Left ventricle myocardium inferior (tissue), 1 donor: ENCODE measurements at regions not wholly inside any gene's neighbourhood (a gene's known extent, or its start where the extent isn't known, plus 50 kb on each side); places are given as distances from the start of the nearest gene placed in this dataset.

Experiments used
- DNase-seq: peaks from one replicate; pipeline ENCODE4 v3.0.0-alpha.2; 2020
- H3K27ac ChIP-seq: fragments of 200-600 bp; replicated peaks from 2 replicates; pipeline ENCODE4 v1.8.0; 2021
- H3K27me3 ChIP-seq: fragments of 200-600 bp; 2 replicates; pipeline ENCODE4 v1.8.0; 2021; ENCODE audit warnings: low read depth
- H3K36me3 ChIP-seq: fragments of 200-600 bp; 2 replicates; pipeline ENCODE4 v1.8.0; 2021
- H3K4me1 ChIP-seq: fragments of 200-600 bp; 2 replicates; pipeline ENCODE4 v1.8.0; 2021
- H3K4me3 ChIP-seq: fragments of 200-600 bp; 2 replicates; pipeline ENCODE4 v1.8.0; 2021; ENCODE audit warnings: mild to moderate bottlenecking, moderate library complexity
- H3K9me3 ChIP-seq: fragments of 200-600 bp; replicated peaks from 2 replicates; pipeline ENCODE4 v1.8.0; 2021
- intact Hi-C: fragments of 100-400 bp; cut with micrococcal nuclease; formaldehyde crosslinking; loops from one replicate; pipeline ENCODE4 v1.11.0; 2022
- TF ChIP-seq, protein P1 (sequence below): fragments of 200-600 bp; IDR thresholded peaks from 2 replicates; pipeline ENCODE4 v1.8.0; 2021; ENCODE audit warnings: antibody characterized with exemption, mild to moderate bottlenecking, borderline replicate concordance
- donor health status: DM: no; HTN: yes; CAD: no; lungs with severe emphysema.

DNA sequence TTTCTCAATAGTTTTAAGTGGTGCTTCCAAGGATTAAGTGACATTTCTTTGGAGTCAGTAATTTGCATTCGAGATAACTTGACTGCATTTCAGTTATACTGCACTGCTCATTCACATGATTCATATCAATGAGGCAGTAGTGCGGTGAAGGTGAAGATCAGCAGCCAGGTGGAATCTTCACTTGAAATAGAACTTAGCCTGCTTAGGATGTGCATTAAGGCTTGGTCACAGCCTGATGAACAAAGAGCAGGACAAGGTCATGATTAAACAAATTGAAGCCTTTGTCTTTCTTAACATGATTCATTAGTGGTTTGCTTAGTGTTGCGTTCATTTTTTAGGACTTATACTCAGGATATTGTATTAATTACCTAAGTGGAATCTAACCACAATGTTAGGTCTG lies 212.1 kb upstream of the GALNTL6 start:
- Histone ChIP-seq H3K36me3 (no peaks in the 10 kb centered on the region), H3K4me1 (no peaks in the 10 kb centered on the region), H3K9me3 (peaks cover 15% of the 10 kb centered on the region), H3K27ac (no peak overlapping the region), H3K4me3 (no peak overlapping the region), H3K27me3 (no peaks in the 10 kb centered on the region)
- intact Hi-C loops: no loop called here
- DNase-seq: no peak
- TF ChIP-seq, protein P1, sequence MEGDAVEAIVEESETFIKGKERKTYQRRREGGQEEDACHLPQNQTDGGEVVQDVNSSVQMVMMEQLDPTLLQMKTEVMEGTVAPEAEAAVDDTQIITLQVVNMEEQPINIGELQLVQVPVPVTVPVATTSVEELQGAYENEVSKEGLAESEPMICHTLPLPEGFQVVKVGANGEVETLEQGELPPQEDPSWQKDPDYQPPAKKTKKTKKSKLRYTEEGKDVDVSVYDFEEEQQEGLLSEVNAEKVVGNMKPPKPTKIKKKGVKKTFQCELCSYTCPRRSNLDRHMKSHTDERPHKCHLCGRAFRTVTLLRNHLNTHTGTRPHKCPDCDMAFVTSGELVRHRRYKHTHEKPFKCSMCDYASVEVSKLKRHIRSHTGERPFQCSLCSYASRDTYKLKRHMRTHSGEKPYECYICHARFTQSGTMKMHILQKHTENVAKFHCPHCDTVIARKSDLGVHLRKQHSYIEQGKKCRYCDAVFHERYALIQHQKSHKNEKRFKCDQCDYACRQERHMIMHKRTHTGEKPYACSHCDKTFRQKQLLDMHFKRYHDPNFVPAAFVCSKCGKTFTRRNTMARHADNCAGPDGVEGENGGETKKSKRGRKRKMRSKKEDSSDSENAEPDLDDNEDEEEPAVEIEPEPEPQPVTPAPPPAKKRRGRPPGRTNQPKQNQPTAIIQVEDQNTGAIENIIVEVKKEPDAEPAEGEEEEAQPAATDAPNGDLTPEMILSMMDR: no peak

DNA sequence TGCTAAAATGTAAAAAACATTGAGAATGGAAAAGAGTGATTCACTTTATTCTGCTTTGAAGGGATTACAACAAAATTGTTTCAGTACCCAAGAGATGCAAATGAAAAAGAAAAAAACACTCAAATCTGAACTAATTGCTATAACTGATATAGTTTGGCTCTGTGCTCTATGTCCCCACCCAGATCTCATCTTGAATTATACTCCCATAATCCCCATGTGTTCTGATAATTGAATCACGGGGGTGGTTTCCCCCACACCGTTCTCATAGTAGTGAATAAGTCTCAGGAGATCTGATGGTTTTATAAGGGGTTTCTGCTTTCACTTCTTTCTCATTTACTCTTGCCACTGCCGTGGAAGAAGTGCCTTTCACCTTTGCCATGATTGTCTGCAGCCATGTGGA lies 213.6 kb upstream of the GALNTL6 start:
- Histone ChIP-seq H3K27me3 (no peaks in the 10 kb centered on the region), H3K9me3 (peaks cover 10% of the 10 kb centered on the region), H3K36me3 (no peaks in the 10 kb centered on the region), H3K27ac (no peak overlapping the region), H3K4me1 (no peaks in the 10 kb centered on the region), H3K4me3 (no peak overlapping the region)
- intact Hi-C loops: no loop called here
- TF ChIP-seq, protein P1: no peak
- no peak for DNase-seq

DNA sequence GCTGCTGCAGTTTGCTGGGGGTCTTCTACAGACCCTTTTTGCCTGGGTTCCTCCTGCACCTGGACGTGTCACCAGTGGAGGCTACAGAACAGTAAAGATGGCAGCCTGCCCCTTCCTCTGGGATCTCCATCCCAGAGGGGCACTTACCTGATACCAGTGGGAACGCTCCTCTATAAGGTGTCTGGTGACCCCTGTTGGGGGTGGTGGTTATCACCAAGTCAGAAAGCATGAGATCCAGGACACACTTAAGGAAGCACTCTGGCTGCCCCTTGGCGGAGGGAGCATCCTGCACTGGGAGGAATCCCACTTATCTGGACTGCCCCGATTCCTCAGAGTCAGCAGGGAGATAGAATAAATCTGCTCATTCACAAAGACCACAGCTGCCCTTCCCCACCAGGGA lies 218.9 kb upstream of the GALNTL6 start:
- TF ChIP-seq, protein P1: no peak
- no peaks in the 10 kb centered on the region for H3K9me3 ChIP-seq
- H3K4me1 ChIP-seq: no peaks in the 10 kb centered on the region
- H3K4me3 ChIP-seq: no peak overlapping the region
- H3K27me3 ChIP-seq: no peaks in the 10 kb centered on the region
- no peak overlapping the region for H3K27ac ChIP-seq
- intact Hi-C loops: no loop called here
- no peaks in the 10 kb centered on the region for H3K36me3 ChIP-seq
- DNase-seq: no peak

DNA sequence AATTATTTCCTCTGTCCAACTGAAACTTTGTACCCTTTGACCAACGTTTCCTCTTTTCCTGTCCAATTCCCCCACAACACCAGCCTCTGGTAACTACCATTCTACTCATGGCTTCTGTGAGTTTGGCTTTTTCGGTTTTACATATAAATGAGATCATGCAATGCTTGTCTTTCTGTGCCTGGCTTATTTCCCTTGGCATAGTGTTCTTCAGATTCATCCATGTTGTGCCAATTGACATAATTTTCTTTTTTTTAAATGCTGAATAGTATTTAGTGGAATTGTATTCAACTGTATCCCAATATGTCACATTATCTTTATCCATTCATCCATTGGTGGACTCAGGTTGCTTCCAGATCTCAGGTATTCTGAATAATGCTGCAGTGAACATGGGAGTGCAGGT lies 222.5 kb upstream of the GALNTL6 start:
- TF ChIP-seq, protein P1: no peak
- intact Hi-C loops: no loop called here
- Histone ChIP-seq H3K27ac (no peak overlapping the region), H3K27me3 (no peaks in the 10 kb centered on the region), H3K4me1 (no peaks in the 10 kb centered on the region), H3K4me3 (no peak overlapping the region), H3K9me3 (no peaks in the 10 kb centered on the region), H3K36me3 (no peaks in the 10 kb centered on the region)
- no peak for DNase-seq

DNA sequence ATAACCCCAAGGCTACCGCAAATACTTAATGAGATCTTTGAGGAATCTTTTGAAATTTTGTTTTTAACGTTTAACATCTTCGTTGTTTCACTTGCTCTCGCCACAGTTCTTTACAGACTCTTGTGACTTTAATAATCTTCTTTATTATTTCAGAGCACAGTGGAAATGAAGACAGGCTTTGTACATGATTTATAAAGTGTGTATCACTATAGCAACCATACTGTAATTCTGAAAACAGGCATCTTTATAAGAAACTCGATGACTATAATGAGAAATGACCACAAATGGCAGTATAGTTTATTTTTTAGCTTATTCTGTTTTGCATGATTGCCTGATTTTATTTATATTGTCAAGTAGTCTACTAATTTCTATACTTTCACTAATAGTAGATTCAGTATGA lies 224.4 kb upstream of the GALNTL6 start:
- intact Hi-C loops: no loop called here
- no peak overlapping the region for H3K27ac ChIP-seq
- no peaks in the 10 kb centered on the region for H3K27me3 ChIP-seq
- TF ChIP-seq, protein P1: no peak
- H3K4me3 ChIP-seq: no peak overlapping the region
- H3K4me1 ChIP-seq: no peaks in the 10 kb centered on the region
- H3K9me3 ChIP-seq: no peaks in the 10 kb centered on the region
- no peak for DNase-seq
- H3K36me3 ChIP-seq: no peaks in the 10 kb centered on the region

DNA sequence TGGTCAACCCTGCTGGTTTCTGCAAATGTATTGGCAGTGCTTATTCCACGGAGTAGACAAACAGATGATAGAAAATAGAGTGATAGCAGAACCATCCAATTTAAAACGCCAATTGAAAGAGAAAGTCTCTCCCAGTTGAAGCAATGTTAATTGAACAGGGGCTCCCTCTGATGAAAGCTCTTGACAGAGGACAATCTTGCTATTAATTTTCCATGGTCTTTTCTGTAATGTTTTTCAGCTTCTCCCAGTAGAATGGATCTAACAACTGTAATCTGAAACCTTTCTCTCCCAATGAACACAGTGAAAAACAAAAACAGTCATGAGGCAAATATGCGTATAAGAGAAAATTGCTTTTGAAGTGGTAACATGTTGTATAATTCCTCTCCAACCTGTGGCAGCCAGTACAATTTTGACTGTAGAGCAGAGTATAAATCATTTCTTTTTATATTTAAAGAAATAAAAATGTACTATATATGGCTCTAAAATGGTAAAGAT lies 225.1 kb upstream of the GALNTL6 start:
- no peak for DNase-seq
- no peaks in the 10 kb centered on the region for H3K4me1 ChIP-seq
- no peak overlapping the region for H3K4me3 ChIP-seq
- H3K27ac ChIP-seq: no peak overlapping the region
- H3K36me3 ChIP-seq: no peaks in the 10 kb centered on the region
- TF ChIP-seq, protein P1: no peak
- no peaks in the 10 kb centered on the region for H3K9me3 ChIP-seq
- H3K27me3 ChIP-seq: no peaks in the 10 kb centered on the region
- intact Hi-C loops: no loop called here
